ENCODE measurements at regions not wholly inside any gene's neighbourhood (a gene's known extent, or its start where the extent isn't known, plus 50 kb on each side); places are given as distances from the start of the nearest gene placed in this dataset.

DNA sequence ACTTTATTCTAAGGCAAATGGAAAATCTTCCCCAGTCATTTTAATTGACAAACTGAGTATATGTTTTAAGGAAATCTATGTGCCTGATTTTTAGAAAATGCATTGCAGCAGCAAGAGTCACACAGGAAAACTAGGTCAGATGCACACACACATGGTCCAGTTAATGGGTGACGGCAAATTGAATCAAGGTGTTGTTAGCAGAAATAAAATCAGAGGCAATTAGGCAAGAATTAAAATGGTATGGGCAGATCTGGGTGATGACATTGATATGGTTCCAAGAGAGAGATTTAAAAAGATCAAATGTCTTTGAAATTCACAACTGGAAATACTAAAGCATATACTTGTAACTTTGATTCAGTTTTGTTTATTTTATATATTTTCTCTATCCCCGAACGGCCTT is 174.2 kb upstream of the CDH19 start:
- no peaks in the 10 kb centered on the region for H3K9me3 Mint-ChIP-seq
- no peak overlapping the region for H2BK12ac ChIP-seq (ENCODE audit: insufficient read length, low read depth, low read length)
- no peak overlapping the region for H3T11ph ChIP-seq (ENCODE audit: low read length)

More for the DNA sequence above, 174.2 kb upstream of the CDH19 start:
- Histone ChIP-seq H4K91ac (ENCODE audit: insufficient read length, low read depth, low read length) (no peak overlapping the region), H3K56ac (ENCODE audit: insufficient read length, low read depth, low read length) (no peak overlapping the region), H3K9me3 (ENCODE audit: control insufficient read depth, low read depth, low read length) (no peaks in the 10 kb centered on the region), H3K4me2 (ENCODE audit: insufficient read depth, insufficient read length, low read length) (no peak overlapping the region), H4K20me1 (ENCODE audit: control insufficient read depth, insufficient read depth, insufficient read length) (no peaks in the 10 kb centered on the region), H3K4ac (ENCODE audit: low read depth, low read length) (no peak overlapping the region), H2AK5ac (ENCODE audit: insufficient read length, low read length) (no peak overlapping the region), H2BK120ac (ENCODE audit: low read depth, low read length, poor library complexity, severe bottlenecking) (no peak overlapping the region), H3K23ac (ENCODE audit: insufficient read length, low read depth, low read length) (no peak overlapping the region), H3K79me2 (ENCODE audit: insufficient read depth, low read length) (no peaks in the 10 kb centered on the region), H3K4me1 (ENCODE audit: insufficient read depth, low read length) (no peaks in the 10 kb centered on the region), H3K14ac (ENCODE audit: insufficient read depth, low read length) (no peak overlapping the region), H2AFZ (ENCODE audit: low read length) (no peak overlapping the region), H4K5ac (ENCODE audit: insufficient read length, low read depth, low read length) (no peak overlapping the region), H2BK15ac (ENCODE audit: low read depth, low read length) (no peak overlapping the region), H3K27me3 (ENCODE audit: insufficient read depth, low read length) (no peaks in the 10 kb centered on the region), H3K79me1 (ENCODE audit: insufficient read depth, low read depth, low read length, poor library complexity, severe bottlenecking) (no peaks in the 10 kb centered on the region), H2BK20ac (ENCODE audit: low read depth, low read length, poor library complexity, severe bottlenecking) (no peak overlapping the region), H4K8ac (replicated peaks; ENCODE audit: insufficient read length, low read depth, low read length) (no peak overlapping the region), H3K23me2 (ENCODE audit: insufficient read length, low read depth, low read length, poor library complexity, severe bottlenecking) (no peaks in the 10 kb centered on the region), H3K27ac (ENCODE audit: insufficient read length, low read depth, low read length) (no peak overlapping the region), H3K9ac (ENCODE audit: extremely low read depth, insufficient read length, low read length) (no peak overlapping the region), H3K18ac (ENCODE audit: insufficient read length, low read depth, low read length) (no peak overlapping the region), H2BK5ac (ENCODE audit: insufficient read length, low read length) (no peak overlapping the region)
- Mint-ChIP-seq H3K27ac (no peak overlapping the region), H3K27me3 (ENCODE audit: low read depth) (no peaks in the 10 kb centered on the region), H3K36me3 (ENCODE audit: insufficient read depth in 1 of 3, low read depth in 3 of 3) (no peaks in the 10 kb centered on the region), H3K4me3 (no peak overlapping the region), H3K4me1 (no peaks in the 10 kb centered on the region)
- no CpG with 5 or more reads among the region's 3 CpGs for WGBS (ENCODE audit: extremely low coverage, insufficient read length, low lambda C conversion rate)
- DNase-seq = no peak
- no peak for TF ChIP-seq CTCF (conservative IDR thresholded peaks at IDR 0.05)
